ENCODE measurements at regions not wholly inside any gene's neighbourhood (a gene's known extent, or its start where the extent isn't known, plus 50 kb on each side); places are given as distances from the start of the nearest gene placed in this dataset.

- TF ChIP-seq, protein P1, sequence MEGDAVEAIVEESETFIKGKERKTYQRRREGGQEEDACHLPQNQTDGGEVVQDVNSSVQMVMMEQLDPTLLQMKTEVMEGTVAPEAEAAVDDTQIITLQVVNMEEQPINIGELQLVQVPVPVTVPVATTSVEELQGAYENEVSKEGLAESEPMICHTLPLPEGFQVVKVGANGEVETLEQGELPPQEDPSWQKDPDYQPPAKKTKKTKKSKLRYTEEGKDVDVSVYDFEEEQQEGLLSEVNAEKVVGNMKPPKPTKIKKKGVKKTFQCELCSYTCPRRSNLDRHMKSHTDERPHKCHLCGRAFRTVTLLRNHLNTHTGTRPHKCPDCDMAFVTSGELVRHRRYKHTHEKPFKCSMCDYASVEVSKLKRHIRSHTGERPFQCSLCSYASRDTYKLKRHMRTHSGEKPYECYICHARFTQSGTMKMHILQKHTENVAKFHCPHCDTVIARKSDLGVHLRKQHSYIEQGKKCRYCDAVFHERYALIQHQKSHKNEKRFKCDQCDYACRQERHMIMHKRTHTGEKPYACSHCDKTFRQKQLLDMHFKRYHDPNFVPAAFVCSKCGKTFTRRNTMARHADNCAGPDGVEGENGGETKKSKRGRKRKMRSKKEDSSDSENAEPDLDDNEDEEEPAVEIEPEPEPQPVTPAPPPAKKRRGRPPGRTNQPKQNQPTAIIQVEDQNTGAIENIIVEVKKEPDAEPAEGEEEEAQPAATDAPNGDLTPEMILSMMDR (IDR thresholded peaks at IDR 0.05), result no peak
- TF ChIP-seq EP300 (IDR thresholded peaks at IDR 0.05), result no peak
These were observed 935.3 kb upstream of the KLHL29 start for GRCh38 chr2:22449696-22450095.
